AG04450 (cell line): ENCODE measurements at regions not wholly inside any gene's neighbourhood (a gene's known extent, or its start where the extent isn't known, plus 50 kb on each side); places are given as distances from the start of the nearest gene placed in this dataset.

Experiments used
- CTCF ChIA-PET: fragments of 300-600, 350-600 bp; formaldehyde crosslinking; extraction: SDS; loops from one replicate; lab custom pipeline; 2022; ENCODE audit warnings: antibody characterized with exemption, inconsistent platforms; lab: Charles Lee
- POLR2A ChIA-PET: fragments of 350-600 bp; formaldehyde crosslinking; extraction: SDS; loops from one replicate; lab custom pipeline; 2021; ENCODE audit warnings: antibody characterized with exemption, inconsistent platforms; lab: Yijun Ruan, JAX
- DNase-seq: peaks from one replicate; pipeline ENCODE4 v3.0.0-alpha.2; 2011; ENCODE audit warnings: low read depth, low spot score
- H3K27ac ChIP-seq: one replicate; pipeline ENCODE4 v1.5.1; 2012; ENCODE audit warnings: low read depth, low read length, control low read depth
- H3K27me3 ChIP-seq: one replicate; pipeline ENCODE4 v1.6.0; 2012; ENCODE audit warnings: low read length; ENCODE audit not compliant: control insufficient read depth, insufficient read depth
- H3K4me3 ChIP-seq: 2 replicates; pipeline ENCODE4 v1.5.1; 2011; ENCODE audit warnings: mild to moderate bottlenecking, low read depth, low read length, control low read depth
- H3K9me3 ChIP-seq: 2 replicates; pipeline ENCODE4 v1.5.1; 2012; ENCODE audit warnings: low read length; ENCODE audit not compliant: control insufficient read depth, insufficient read depth
- TF ChIP-seq, protein P1 (sequence below): IDR thresholded peaks from 2 replicates; pipeline ENCODE4 v1.5.1; 2011; ENCODE audit warnings: low read depth, low read length, control low read depth, inconsistent platforms

DNA sequence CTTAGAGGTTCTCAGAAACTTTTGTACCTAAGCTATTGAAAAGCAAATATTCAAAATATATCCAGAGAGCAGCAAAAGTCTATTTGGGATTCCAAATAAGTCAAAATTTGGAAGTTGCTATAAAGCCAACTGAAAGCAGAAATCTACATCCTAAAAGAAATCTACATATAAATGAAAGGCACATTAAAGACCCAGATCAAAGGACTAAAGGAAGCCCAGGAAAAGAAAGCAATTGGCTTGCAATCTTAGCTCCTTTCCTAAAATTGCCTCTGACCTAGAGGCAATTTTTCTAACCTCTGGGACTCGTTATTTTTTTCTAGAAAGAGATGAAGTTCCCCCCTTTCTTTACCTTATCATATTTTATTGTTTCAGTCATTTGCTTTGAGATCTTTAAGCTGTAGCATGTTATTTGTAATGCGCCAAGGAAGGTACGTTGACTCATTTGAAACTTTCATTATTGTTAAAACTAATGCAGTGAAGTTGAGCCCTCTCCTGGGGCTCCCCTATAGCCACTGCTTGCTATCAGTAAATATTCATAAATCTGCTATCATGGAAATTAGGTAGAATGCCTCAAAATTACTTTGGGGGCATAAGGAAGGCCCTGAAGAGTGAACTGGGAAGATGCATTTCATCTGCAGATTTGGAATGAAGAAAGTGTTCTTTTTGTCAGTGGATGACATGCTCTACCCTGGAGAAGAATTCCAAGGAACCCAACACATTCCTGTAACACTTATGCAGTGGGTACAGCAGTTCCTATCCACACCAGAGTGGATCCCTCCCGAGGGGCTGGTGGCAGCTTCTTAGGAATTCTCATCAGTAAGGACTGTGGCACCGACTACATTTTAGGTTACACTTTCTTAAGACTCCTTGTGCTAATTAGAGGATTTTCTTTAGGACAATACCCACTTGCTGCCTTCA, 177.8 kb upstream of the IGFBP7 start:
- POLR2A ChIA-PET = no interaction called here
- CTCF ChIA-PET = interaction anchor here (1.1 kb wide), 1 partner anchor 125 kb away, joined by 3 read pairs; no protein-coding TSS in a partner anchor
- H3K27me3 ChIP-seq = peaks cover 3% of the 10 kb centered on the region
- no peak overlapping the region for H3K27ac ChIP-seq
- no peak for DNase-seq
- H3K4me3 ChIP-seq = no peak overlapping the region
- H3K9me3 ChIP-seq = no peaks in the 10 kb centered on the region
- TF ChIP-seq, protein P1, sequence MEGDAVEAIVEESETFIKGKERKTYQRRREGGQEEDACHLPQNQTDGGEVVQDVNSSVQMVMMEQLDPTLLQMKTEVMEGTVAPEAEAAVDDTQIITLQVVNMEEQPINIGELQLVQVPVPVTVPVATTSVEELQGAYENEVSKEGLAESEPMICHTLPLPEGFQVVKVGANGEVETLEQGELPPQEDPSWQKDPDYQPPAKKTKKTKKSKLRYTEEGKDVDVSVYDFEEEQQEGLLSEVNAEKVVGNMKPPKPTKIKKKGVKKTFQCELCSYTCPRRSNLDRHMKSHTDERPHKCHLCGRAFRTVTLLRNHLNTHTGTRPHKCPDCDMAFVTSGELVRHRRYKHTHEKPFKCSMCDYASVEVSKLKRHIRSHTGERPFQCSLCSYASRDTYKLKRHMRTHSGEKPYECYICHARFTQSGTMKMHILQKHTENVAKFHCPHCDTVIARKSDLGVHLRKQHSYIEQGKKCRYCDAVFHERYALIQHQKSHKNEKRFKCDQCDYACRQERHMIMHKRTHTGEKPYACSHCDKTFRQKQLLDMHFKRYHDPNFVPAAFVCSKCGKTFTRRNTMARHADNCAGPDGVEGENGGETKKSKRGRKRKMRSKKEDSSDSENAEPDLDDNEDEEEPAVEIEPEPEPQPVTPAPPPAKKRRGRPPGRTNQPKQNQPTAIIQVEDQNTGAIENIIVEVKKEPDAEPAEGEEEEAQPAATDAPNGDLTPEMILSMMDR = no peak

DNA sequence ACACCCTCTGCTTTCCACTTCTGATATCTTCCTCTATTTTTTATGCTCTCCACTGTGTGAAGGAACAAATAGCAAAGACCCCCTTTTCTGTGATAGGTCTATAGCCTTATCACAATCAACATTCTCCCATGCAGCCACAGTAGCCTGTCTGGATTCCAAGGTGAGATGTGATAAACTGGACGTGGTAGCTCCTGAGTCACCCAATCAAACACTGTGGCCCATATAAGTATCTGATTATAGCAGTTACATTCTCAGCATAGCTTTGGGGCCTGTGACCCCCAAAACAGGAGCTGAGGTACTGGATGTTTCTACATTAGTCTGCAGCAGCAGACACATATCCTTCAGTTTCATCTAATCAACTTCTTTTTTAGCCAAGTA, 172.7 kb upstream of the IGFBP7 start:
- ChIA-PET POLR2A (no interaction called here), CTCF (no interaction called here)
- no peaks in the 10 kb centered on the region for H3K9me3 ChIP-seq

DNA sequence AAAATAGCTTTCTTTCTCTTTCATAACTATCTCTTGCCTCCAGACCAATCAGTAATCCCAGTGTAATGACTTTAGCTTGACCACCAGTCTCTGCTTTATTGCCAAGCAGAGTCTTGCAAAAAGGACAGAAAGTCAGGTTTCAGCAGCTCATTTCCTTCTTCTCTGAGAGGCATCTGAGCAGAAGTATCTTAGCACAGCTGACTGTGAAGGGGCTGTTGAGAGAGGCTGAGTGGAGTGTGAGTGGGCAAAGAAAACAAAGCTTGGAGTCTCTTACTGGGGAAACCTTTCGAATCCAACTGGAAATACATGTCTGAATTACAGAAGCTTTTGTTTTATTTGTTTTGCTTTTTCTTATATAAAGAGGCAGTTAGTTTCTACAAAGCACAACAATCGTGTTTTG, 170.3 kb upstream of the IGFBP7 start:
- Histone ChIP-seq H3K27me3 (no peaks in the 10 kb centered on the region), H3K4me3 (no peak overlapping the region), H3K9me3 (no peaks in the 10 kb centered on the region), H3K27ac (no peak overlapping the region)
- CTCF ChIA-PET = interaction anchor here (1.1 kb wide), 1 partner anchor 117 kb away, joined by 4 read pairs; no protein-coding TSS in a partner anchor
- no peak for DNase-seq
- TF ChIP-seq, protein P1 = no peak
- POLR2A ChIA-PET = no interaction called here

More for the DNA sequence above, 172.7 kb upstream of the IGFBP7 start:
- no peak for DNase-seq
- Histone ChIP-seq H3K27me3 (no peaks in the 10 kb centered on the region), H3K27ac (no peak overlapping the region), H3K4me3 (no peak overlapping the region)
- TF ChIP-seq, protein P1 = no peak

DNA sequence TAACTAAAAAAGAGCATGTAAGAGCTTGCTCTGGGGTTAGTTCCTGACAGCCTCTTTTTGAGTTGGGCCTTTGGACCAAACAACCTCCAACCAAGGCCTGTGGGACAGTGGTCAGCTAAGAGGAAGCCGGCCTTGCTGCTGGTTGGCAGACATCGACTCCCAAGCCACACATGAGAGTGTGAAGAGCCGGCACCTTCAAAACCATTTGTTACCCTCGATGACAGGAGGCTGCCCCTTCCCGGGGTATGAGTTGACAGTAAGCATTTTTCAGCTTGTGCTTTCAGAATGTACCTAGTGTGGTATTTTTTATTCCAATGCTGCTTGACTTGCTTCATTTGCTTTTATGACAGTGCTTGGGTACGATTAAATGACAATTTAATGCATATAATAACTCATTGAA, 168.6 kb upstream of the IGFBP7 start:
- TF ChIP-seq, protein P1 = no peak
- H3K9me3 ChIP-seq = no peaks in the 10 kb centered on the region
- H3K27ac ChIP-seq = no peak overlapping the region
- ChIA-PET POLR2A (no interaction called here), CTCF (no interaction called here)
- DNase-seq = no peak
- H3K4me3 ChIP-seq = no peak overlapping the region
- H3K27me3 ChIP-seq = no peaks in the 10 kb centered on the region

DNA sequence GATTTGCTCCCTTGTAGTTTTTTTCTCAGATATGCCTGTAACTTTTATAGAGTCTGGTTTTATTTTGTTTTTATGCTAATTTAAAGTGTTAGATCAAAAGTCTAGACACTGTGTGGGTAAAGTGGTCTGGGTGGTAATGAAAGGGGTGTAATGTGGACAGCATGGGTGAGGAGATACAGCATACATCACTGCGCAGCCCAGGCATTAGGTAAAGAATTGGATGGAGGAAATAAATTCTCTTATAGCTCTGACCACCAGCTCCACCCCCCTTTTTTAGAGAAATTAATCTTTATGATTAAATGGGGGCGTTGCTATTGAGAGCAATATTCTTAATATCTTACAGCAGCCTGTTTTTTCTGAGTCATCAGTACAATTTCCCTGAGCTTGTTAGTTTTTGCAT, 163.9 kb upstream of the IGFBP7 start:
- H3K9me3 ChIP-seq = no peaks in the 10 kb centered on the region
- H3K27ac ChIP-seq = no peak overlapping the region
- H3K4me3 ChIP-seq = no peak overlapping the region
- ChIA-PET POLR2A (no interaction called here), CTCF (interaction anchor here (0.7 kb wide), 1 partner anchor 110 kb away, joined by 3 read pairs; no protein-coding TSS in a partner anchor)
- TF ChIP-seq, protein P1 = no peak
- H3K27me3 ChIP-seq = no peaks in the 10 kb centered on the region
- no peak for DNase-seq
